ENCODE measurements at regions not wholly inside any gene's neighbourhood (a gene's known extent, or its start where the extent isn't known, plus 50 kb on each side); places are given as distances from the start of the nearest gene placed in this dataset.

GRCh38 chr15:72902919-72903260, 119.3 kb upstream of the ADPGK start:
- Histone ChIP-seq H3K36me3 (no peaks in the 10 kb centered on the region), H3K4me3 (no peak overlapping the region)
- DNase-seq: no peak

GRCh38 chr15:72902245-72902918, 118.8 kb upstream of the ADPGK start:
- DNase-seq: peak; percentile 67
- TF ChIP-seq CTCF (IDR thresholded peaks at IDR 0.05; ENCODE audit: borderline replicate concordance): peak; percentile 26
- Histone ChIP-seq H3K4me3 (no peak overlapping the region), H3K27me3 (ENCODE audit: low read depth) (peaks cover 16% of the 10 kb centered on the region), H3K4me1 (peaks cover 24% of the 10 kb centered on the region), H3K9me3 (replicated peaks) (no peaks in the 10 kb centered on the region), H3K27ac (replicated peaks) (no peak overlapping the region), H3K36me3 (no peaks in the 10 kb centered on the region)
- intact Hi-C loops (cut with micrococcal nuclease): no loop called here

More at GRCh38 chr15:72902919-72903260, 119.3 kb upstream of the ADPGK start:
- Histone ChIP-seq H3K27ac (replicated peaks) (peak overlapping the region; percentile 47), H3K27me3 (ENCODE audit: low read depth) (peaks cover 11% of the 10 kb centered on the region), H3K9me3 (replicated peaks) (no peaks in the 10 kb centered on the region), H3K4me1 (peaks cover 28% of the 10 kb centered on the region)
- TF ChIP-seq CTCF (IDR thresholded peaks at IDR 0.05; ENCODE audit: borderline replicate concordance): no peak
- intact Hi-C loops (cut with micrococcal nuclease): no loop called here

- Histone ChIP-seq H3K9me3 (replicated peaks) (peaks cover 19% of the 10 kb centered on the region), H3K27ac (replicated peaks) (no peak overlapping the region), H3K4me3 (no peak overlapping the region), H3K4me1 (no peaks in the 10 kb centered on the region), H3K27me3 (ENCODE audit: low read depth) (peaks cover 14% of the 10 kb centered on the region), H3K36me3 (no peaks in the 10 kb centered on the region)
- intact Hi-C loops (cut with micrococcal nuclease): no loop called here
- TF ChIP-seq CTCF (IDR thresholded peaks at IDR 0.05; ENCODE audit: borderline replicate concordance): no peak
- no peak for DNase-seq
These were observed 109.4 kb upstream of the ADPGK start for GRCh38 chr15:72892986-72893385.

- Histone ChIP-seq H3K27ac (replicated peaks) (no peak overlapping the region), H3K9me3 (replicated peaks) (peaks cover 17% of the 10 kb centered on the region), H3K27me3 (ENCODE audit: low read depth) (peaks cover 10% of the 10 kb centered on the region), H3K4me1 (no peaks in the 10 kb centered on the region), H3K36me3 (no peaks in the 10 kb centered on the region), H3K4me3 (no peak overlapping the region)
- DNase-seq: no peak
- intact Hi-C loops (cut with micrococcal nuclease): no loop called here
- no peak for TF ChIP-seq CTCF (IDR thresholded peaks at IDR 0.05; ENCODE audit: borderline replicate concordance)
These were observed 106.5 kb upstream of the ADPGK start for GRCh38 chr15:72890043-72890442.

- Histone ChIP-seq H3K27ac (replicated peaks) (no peak overlapping the region), H3K27me3 (ENCODE audit: low read depth) (peaks cover 10% of the 10 kb centered on the region)
- intact Hi-C loops (cut with micrococcal nuclease): no loop called here
These were observed 106.0 kb upstream of the ADPGK start for GRCh38 chr15:72889545-72889944.

More at GRCh38 chr15:72889545-72889944, 106.0 kb upstream of the ADPGK start:
- no peak for DNase-seq
- Histone ChIP-seq H3K36me3 (no peaks in the 10 kb centered on the region), H3K4me1 (no peaks in the 10 kb centered on the region), H3K9me3 (replicated peaks) (peaks cover 17% of the 10 kb centered on the region), H3K4me3 (no peak overlapping the region)
- TF ChIP-seq CTCF (IDR thresholded peaks at IDR 0.05; ENCODE audit: borderline replicate concordance): no peak
